HG02571 (cell line): ENCODE measurements at regions not wholly inside any gene's neighbourhood (a gene's known extent, or its start where the extent isn't known, plus 50 kb on each side); places are given as distances from the start of the nearest gene placed in this dataset.

ENCODE experiments used
- ATAC-seq: cut with Tn5 transposase; IDR thresholded peaks from one replicate; pipeline ENCODE4 v1.9.1; 2021; ENCODE audit warnings: mild to moderate bottlenecking, moderate library complexity; ENCODE audit not compliant: unreplicated experiment

DNA sequence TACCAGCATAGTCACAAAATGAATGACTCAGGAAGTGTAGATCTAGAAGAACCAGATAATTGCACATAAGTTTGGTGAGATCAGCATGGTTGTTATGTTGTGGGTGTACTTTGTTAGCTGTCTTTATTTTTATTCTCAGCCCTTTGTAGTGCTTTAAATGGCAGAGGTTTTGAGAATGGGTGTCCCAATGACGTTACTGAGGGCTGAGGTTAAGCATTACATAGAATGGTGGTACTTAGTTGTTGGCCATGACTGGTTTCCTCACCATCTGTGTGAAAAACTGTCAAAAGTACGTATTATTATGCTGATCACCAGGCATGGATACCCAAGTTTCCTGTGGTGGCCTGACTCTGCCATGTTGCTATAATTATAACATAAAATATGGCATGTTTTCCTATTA, 165.8 kb downstream of the UBE2E3 start:
- no peak for ATAC-seq

DNA sequence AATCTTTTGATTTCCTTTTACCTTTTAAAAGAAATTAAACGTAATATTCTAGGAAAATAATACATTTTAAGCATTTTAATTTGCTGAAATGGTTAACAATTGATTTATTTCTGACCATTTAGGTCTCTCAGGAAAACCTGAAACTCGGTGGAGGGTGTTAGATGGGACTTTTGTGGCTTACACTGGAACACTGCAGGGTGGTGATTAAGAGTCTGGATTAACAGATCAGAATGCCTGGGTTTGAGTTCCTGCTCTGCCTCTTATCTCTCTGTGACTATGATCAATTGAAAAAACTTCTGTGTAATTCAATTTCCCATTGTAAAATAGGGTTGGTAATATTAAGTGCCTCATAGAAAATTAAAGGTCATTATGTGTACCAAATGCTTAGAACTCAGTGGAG, 168.7 kb downstream of the UBE2E3 start:
- no peak for ATAC-seq

DNA sequence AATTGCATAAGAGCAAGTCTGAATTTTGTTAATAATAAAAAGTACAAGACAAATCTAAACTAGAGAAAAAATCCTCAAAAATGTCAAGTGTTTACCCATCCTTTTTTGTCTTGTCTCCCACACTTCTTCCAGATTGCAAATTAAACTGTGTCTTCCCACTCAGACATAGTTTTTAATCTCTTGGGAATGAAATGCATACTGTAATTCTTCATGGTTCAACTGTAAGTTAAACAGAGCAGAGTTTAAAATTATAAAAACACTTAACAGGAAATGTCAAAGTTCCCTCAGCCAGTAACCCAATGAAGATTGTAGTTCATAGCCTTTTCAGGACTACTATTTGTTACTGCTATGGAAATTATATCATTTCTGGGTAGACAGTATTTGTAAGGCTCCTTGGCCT, 171.8 kb downstream of the UBE2E3 start:
- ATAC-seq: no peak

DNA sequence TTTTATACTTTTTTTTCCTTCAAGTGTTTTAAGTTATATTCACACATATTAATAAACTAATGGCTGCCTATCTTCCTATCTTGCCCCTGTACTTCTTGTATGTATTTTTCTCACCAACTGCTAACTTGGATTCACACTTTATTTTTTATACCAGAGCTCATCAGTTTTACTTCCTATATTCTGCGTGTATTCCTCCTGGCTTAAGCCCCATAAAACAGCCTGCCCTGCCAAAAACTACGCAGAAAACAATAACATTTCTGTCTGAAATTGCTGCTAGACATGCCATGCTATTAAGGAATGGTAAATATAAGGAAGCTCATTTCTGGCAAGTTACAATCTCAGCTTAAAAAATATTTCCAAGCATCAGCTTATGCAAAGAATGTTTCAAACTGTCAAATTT, 172.3 kb downstream of the UBE2E3 start:
- no peak for ATAC-seq

DNA sequence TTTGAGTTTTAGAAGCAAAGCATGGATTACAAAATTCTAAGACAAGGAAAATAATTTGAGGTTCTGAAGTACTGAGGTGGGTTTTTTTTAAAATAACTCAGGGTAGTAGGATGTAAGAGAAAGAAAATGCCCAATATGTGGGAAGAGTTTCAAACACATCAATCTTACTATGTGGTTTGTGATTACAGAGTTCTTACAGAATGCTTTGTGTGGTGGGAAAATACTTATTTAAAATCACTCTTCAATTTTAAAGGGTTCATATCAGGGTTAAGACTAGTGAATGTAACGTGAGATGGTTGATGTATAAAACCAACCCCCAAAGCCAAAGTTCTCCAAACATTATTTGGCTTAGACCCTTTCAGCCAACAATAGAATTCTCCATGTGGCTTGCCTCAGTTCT, 173.5 kb downstream of the UBE2E3 start:
- ATAC-seq: no peak

DNA sequence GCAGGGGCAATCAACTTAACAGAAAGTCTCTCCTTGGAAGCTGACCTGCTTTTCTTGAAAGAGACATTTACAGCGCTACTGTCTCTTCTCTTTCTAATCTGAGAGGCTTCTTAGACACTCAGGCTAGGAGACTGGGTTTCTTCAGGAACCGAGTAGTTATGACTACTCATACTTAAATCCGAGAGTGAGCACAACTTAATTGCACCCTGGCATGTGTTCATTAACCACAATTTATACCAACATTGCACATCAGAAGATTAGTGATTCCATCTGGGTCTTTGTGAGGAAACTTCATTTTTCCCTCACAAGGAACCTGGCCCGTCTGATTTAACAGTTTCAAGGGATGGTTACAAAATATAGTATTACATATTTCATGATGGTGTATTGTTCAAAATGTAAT, 176.9 kb downstream of the UBE2E3 start:
- ATAC-seq: no peak

DNA sequence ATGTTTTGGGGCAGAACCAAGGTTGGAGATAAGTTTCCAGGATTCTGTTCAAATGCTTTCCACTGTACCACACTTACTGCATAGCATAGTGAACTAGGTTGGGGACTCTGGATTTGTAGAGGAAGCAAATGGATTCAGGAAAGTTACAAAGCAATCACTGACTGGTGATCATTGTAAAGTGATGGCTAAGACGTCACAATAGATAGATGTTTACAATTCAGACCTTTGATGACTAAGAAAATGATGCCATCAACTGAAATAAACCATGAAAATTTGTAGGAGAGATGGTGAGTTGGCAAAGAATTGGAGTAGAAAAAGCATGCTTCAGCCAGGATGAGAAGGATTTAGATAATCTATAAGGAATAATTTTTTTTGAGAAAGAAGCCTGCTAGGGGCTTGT, 178.0 kb downstream of the UBE2E3 start:
- ATAC-seq: no peak

DNA sequence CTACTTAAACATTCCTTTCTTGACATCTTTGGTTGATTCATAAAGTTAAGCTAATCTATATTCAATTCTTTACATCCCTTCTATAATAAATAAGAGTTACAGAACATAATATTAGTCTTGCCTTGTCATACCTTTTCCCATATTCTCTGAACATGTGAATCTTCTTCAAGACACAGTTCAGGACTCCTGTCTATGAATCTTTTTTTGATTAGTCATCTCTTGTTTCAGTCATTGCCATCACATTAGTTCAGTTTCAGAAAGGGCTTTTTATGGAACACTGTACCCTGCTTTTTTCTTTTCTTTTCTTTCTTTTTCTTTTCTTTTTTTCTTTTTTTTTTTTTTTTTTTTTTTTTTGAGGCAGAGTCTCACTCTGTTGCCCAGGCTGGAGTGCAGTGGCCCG, 181.2 kb downstream of the UBE2E3 start:
- ATAC-seq: no peak

DNA sequence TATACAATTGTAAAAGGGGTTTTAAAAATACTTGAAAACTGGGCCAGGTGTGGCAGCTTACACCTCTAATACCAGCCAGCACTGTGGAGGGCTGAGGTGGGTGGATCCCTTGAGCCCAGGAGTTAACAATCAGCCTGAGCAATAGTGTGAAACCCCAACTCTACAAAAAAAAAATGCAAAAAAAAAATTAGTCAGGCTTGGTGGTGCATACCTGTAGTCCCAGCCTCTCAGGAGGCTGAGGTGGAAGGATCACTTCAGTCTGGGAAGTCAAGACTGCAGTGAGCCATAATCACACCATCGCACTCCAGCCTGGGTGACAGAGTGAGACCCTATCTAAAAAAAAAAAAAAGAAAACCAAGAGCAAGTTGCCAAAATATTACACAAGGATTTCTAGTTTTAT, 182.7 kb downstream of the UBE2E3 start:
- ATAC-seq: no peak

DNA sequence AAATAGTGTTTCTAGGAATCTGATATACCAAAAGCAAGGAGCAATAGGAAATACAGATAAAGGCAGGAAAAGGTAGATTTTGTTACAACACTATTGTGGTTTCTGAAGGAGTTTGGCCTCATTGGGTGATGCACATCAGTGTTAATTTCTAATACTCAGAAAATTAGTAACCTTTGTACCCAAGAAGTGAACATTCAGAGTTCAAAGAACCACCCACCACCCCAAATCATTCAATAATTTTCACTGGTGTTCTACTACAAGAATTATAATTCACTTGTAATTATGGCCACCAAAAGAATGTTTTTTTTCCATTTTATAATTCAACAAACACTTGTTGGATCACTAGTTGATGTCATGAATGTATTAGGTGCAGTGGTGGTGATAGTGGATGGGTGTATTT, 183.3 kb downstream of the UBE2E3 start:
- ATAC-seq: no peak

DNA sequence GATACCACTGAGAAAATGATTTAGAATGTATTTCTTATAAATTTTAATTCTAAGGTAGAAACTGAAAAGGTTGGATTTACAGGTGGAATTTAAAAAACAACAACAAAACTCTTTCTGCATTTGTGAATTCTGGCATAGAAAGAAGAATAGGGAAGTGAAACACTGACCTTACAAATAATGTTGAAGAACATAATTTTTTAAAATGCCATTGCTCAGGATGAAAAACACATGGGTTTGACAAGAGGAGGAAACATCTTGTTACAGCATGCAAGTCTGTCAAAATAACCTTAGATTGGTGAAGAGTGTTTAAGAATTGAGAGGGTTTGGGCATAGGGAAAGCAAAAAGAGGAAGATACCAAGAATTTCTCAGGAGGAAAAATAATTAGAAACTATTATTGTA, 184.3 kb downstream of the UBE2E3 start:
- ATAC-seq: peak; percentile 56

DNA sequence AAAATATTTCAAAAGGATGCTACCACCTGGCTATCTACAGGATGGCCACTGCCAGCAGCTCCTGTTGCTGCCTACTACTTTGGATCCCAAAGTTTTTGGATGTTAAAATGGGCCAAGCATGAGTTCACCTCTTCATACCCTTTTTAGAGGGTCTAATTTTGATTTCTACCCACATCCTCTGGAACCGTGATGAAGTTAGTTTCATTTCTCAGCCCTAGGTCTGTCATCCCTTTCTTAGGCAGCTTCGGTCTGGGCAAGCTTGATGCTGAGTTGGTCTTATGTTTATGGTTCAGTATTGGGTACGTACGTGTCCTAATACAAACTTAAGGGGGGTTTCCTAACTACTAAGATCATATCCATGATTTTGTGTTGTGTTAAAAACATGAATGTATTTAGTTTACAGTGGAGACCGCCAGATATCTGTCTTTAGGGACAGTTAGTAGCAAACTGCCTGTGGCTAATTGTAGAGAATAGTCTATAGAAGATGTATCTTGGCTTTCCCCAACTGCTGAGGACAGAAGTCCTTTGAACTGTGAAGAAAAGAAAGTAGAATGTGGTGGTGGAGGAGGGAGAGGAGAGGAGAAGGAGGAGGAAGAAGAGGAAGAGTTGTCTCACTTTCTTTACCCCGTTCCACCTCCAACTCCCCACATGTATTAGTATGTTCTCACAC, 184.9 kb downstream of the UBE2E3 start:
- peak; percentile 57 for ATAC-seq

DNA sequence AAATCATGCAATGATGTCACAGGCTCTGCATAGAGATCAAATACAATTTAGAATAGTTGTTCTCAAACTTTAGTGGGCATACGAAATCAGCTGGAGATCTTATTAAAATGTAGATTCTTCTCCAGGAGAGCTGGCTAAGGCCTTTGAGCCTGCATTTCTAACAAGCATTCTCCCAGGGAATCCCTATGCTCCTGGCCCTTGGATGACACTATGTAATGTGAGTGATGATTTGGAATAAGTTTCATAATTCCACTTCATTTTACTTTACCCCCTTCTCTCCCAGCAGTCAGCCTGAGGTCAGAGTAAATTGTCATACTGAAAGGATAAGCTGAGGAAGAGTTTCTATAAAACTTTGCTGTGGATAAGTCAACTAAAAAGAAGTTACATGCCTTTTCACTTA, 189.1 kb downstream of the UBE2E3 start:
- no peak for ATAC-seq

DNA sequence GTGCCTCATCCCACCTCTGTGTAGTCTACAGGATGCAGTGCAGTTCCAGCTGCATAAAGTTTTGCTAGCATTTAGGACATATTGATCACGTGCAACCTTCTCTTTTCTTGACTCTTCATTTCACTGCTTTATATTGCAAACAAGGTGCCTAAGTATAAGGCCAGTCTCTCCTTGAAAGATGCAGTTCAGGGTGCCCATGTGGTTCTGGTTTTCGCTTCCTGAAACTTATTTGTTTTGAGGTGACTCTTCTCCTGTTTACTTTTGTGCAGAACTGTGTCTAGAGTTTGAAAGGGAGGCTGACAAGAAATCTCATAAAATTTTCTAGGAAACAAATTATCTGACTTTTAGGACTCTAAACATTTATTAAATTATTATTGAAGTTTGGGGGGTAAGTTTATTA, 189.9 kb downstream of the UBE2E3 start:
- no peak for ATAC-seq

DNA sequence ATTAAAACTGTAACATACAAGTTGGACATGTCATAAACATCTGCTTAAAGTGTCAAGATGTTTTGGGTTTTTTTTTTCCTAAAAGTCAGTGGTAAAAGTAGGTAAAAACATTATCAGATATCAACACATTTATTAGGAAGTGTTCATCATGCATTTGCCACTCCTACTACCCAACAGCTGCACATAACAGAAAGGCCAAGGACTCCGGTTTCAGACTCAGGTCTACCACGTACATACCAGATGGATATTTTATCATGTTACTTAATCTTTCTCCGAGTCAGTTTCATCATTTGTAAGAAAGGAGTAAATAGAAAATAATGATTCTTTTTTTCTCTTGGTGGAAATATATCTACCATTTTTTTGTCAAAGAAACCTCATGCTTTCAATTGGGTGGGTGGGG, 192.3 kb downstream of the UBE2E3 start:
- no peak for ATAC-seq

DNA sequence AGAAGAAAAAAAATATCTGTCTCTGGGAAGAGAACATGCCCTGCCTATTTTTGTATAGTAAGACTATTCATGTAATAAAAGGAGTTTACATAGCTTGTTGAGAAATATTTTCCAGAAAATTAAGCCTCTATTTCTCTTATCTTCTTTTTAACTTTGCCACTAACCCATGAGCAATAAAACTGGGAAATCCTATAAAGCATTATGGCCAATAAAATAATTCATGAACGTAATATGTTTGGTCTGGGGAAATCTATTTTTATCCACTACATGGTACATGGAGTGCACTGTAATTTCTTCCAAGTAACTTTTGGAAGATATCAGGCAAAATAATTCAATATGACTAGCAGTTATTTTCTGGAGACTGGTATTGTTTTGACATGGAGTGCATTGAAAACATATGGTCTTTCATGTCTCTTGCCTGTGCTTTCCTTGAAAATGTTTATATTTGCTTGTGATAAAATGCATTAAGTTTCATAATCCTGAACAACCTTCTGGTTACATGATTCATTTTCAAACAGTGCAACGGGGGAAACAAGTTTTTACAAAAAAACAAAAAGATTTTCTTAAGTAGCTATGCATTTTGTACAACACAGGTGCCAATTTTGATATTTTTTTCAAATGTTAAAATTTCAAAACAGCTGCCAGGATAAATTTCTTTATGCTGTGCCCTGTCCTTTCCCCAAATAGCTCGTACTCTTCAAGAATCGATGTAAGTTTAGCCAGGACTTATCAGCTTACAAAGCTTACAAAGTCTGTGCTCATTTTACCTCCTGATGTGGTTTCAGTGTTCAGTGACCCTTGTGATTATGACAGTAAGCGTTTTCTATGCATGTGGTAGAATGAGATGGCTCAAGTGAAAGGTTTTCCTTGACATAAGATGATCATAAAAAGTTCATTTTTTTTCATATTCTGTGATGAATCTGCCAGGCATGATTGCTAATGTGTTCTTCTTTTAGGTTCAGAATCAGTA, 194.5 kb downstream of the UBE2E3 start:
- ATAC-seq: no peak

DNA sequence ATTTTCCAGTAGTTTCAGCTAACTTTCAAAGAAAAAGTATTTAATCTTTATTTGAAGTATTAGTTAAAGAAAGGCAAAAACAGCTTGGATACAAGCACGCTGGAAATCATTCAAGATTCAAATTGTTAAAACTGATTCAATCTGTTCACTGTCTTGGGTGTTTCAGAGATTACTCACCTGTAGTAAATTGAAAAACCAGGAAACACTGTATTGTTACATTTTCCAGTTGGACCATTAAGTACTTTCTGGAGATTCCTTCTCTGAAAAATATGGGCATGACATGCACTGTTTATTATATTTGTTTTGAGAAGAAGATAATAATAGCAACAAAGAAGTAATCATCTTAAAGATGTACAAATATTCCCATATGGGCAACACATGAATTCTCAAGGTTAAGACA, 196.1 kb downstream of the UBE2E3 start:
- ATAC-seq: no peak

DNA sequence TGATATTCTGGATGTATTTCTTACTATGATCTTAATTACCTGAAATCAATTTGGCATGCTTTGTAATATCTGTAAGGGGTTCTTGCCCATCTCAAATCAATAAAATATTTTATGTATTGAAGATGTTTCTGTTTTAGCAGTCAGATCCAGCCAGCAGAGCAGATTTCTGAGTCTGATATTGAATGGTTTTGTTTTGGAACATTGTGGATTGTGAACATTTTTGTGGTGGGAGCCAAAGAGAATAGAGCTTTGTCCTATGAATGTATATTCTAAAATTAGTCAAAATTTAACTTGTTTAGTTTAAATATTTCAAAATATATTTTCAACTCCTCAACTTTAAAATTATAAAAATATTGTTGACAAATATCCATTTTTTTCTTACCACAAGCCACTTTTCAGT, 197.0 kb downstream of the UBE2E3 start:
- no peak for ATAC-seq

DNA sequence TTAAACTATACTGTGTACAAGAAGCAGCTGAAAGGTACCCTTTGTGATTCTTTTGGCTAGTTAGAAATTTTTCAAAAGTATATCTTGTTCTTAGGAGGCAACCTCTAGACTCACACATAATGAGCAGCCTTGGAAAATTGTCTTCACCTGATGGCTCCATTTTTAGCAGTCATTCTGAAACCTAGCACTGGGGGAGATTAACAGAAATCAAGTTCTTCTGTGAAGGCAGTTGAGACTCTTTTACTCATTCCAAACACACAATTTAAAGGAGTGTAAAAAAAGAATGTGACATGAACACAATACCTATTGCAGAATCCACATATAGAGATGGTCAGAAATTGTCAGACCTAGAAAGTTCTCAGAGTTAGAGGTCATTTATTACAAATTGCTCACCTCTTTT, 197.7 kb downstream of the UBE2E3 start:
- no peak for ATAC-seq

DNA sequence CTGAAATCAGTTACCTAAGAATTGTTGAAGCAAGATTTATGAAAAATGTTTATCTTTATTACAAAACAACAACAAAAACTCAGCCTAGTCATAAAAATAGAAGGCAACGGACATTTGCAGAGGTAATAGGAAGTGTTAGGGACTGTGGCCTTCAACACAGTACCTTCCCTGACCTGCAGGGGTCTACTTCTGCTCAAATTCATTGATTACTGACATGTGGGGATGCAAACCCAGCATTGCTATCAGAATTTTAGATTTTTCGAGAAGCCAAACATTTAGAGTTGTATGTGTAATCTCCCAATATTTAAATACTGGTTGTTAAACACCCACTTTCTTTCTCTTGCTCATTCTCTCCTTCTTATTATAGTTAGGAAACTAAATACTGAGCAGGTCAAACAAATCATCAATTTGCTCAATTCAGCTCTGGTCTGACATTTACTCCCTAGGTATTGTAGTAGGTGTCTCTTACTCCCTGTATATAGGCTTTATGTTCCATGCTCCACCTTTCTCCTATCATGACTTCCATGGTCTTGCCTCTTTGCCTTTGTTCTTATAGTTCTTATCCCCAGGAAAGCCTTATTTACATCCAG, 198.5 kb downstream of the UBE2E3 start:
- ATAC-seq: peak; percentile 69

DNA sequence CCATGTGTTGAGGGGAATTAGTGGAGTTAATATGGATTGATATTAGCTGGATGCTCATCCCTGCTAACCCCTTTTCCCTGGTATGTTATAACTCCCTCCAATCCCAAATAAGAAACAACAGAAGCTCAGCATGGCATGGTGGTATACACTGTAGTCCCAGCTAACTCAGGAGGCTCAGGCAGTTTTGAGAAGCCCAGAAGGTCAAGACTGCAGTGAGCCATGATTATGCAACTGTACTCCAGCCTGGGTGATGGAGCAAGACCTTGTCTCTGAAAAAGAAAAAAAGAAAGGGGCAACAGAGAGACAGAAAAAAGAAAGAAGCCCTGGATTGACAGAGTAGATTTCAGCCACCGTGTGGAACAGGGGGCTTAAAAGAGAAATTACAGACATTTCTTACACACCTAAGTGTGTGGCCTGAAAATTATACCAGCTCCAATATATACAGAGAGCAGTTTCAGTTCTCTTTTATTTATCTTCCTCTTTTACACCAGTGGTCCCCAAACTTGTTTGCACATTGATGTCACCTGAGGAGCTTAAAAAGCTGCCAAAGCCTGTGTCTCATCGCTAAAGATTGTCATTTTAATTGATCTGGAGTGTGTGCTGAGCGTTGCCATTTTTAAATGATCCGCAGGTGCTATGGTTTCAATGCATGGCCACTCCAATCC, 203.6 kb downstream of the UBE2E3 start:
- peak; percentile 94 for ATAC-seq
